Keratinocyte (primary cell): ENCODE measurements at regions not wholly inside any gene's neighbourhood (a gene's known extent, or its start where the extent isn't known, plus 50 kb on each side); places are given as distances from the start of the nearest gene placed in this dataset.

ENCODE experiments used
- DNase-seq: peaks from one replicate; pipeline ENCODE4 v3.0.0-alpha.2; 2011; ENCODE audit warnings: low read depth, missing footprints, low spot score
- FAIRE-seq: peaks from 2 replicates; lab custom pipeline; 2011; peaks lifted over from hg19 to GRCh38; lab: Jason Lieb, UNC
- H2AFZ ChIP-seq: 2 replicates; pipeline ENCODE4 v1.6.0; 2012; ENCODE audit warnings: low read length, control low read depth, inconsistent platforms; ENCODE audit not compliant: control insufficient read depth
- H3K27ac ChIP-seq: 2 replicates; pipeline ENCODE4 v1.5.1; 2011; ENCODE audit warnings: low read length; ENCODE audit not compliant: control insufficient read depth, insufficient read depth
- H3K27me3 ChIP-seq: 3 replicates; pipeline ENCODE4 v1.6.0; 2011; ENCODE audit warnings: low read length; ENCODE audit not compliant: control insufficient read depth, insufficient read depth; ENCODE audit errors: extremely low read depth
- H3K36me3 ChIP-seq, 2 experiments: 2 replicates in 1 of 2; 3 replicates in 1 of 2; pipeline ENCODE4 v1.5.1; 2011; ENCODE audit warnings: low read length in 2 of 2, mild to moderate bottlenecking in 1 of 2; ENCODE audit not compliant: control insufficient read depth in 2 of 2, insufficient read depth in 2 of 2; ENCODE audit errors: extremely low read depth in 1 of 2
- H3K4me1 ChIP-seq: 3 replicates; pipeline ENCODE4 v1.5.1; 2011; ENCODE audit warnings: low read length; ENCODE audit not compliant: control insufficient read depth, insufficient read depth; ENCODE audit errors: extremely low read depth
- H3K4me2 ChIP-seq: 3 replicates; pipeline ENCODE4 v1.6.0; 2011; ENCODE audit warnings: low read depth, low read length; ENCODE audit not compliant: control insufficient read depth, insufficient read depth; ENCODE audit errors: extremely low read depth
- H3K4me3 ChIP-seq, 3 experiments: fragments of 200-600 bp in 1 of 3; sonication (generic) in 1 of 3; 2 replicates in 2 of 3; 3 replicates in 1 of 3; pipeline ENCODE4 v1.5.1; 2011 to 2016; ENCODE audit warnings: low read length in 3 of 3, mild to moderate bottlenecking in 3 of 3, control low read depth in 2 of 3, inconsistent platforms in 1 of 3, low read depth in 1 of 3, mixed read lengths in 1 of 3, mixed run types in 1 of 3, moderate library complexity in 1 of 3; ENCODE audit not compliant: control insufficient read depth in 2 of 3, insufficient read depth in 2 of 3; ENCODE audit errors: extremely low read depth in 1 of 3
- H3K79me2 ChIP-seq: 2 replicates; pipeline ENCODE4 v1.6.0; 2012; ENCODE audit warnings: low read length; ENCODE audit not compliant: control insufficient read depth, insufficient read depth
- H3K9ac ChIP-seq: 3 replicates; pipeline ENCODE4 v1.6.0; 2011; ENCODE audit warnings: low read length; ENCODE audit not compliant: control insufficient read depth, insufficient read depth; ENCODE audit errors: extremely low read depth
- H3K9me1 ChIP-seq: 3 replicates; pipeline ENCODE4 v1.6.0; 2011; ENCODE audit warnings: low read length; ENCODE audit not compliant: control insufficient read depth, insufficient read depth; ENCODE audit errors: extremely low read depth
- H3K9me3 ChIP-seq: 2 replicates; pipeline ENCODE4 v1.5.1; 2012; ENCODE audit warnings: low read depth, low read length; ENCODE audit not compliant: control insufficient read depth
- H4K20me1 ChIP-seq: 3 replicates; pipeline ENCODE4 v1.6.0; 2011; ENCODE audit warnings: low read length; ENCODE audit not compliant: control insufficient read depth, insufficient read depth; ENCODE audit errors: extremely low read depth
- CTCF ChIP-seq, 3 experiments: IDR thresholded peaks in 1 of 3; conservative IDR thresholded peaks in 1 of 3; optimal IDR thresholded peaks in 1 of 3; 2 replicates in 2 of 3; 3 replicates in 1 of 3; pipeline versions ENCODE3 to v1.5.1; 2011; ENCODE audit warnings: low read length in 3 of 3, mild to moderate bottlenecking in 3 of 3, moderate library complexity in 2 of 3, control low read depth in 1 of 3, inconsistent platforms in 1 of 3; ENCODE audit not compliant: insufficient read depth in 2 of 3; ENCODE audit errors: extremely low read depth in 1 of 3
- EZH2 ChIP-seq: IDR thresholded peaks from one replicate; pipeline ENCODE4 v1.6.1; 2012; ENCODE audit warnings: inconsistent platforms, mild to moderate bottlenecking, low read length, moderate library complexity
- dilution Hi-C: fragments of 300-500 bp; cut with MboI; formaldehyde crosslinking; loops from one replicate; pipeline ENCODE4 v1.7.0; 2020; ENCODE audit warnings: low sequenced_read_pairs; ENCODE audit not compliant: extremely low pct_ligation_motif_present

GRCh38 chr2:88925770-88926462 is 234.4 kb downstream of the RPIA start:
- no peaks in the 10 kb centered on the region for H3K9me3 ChIP-seq
- TF ChIP-seq EZH2 (no peak), CTCF (optimal IDR thresholded peaks at IDR 0.05 in 1 of 3, IDR thresholded peaks at IDR 0.05 in 1 of 3, conservative IDR thresholded peaks at IDR 0.05 in 1 of 3; ENCODE audit: extremely low read depth in 1 of 3, insufficient read depth in 2 of 3, low read length in 3 of 3) (no peak)
- dilution Hi-C loops: no loop called here

GRCh38 chr2:88927128-88927527 is 235.7 kb downstream of the RPIA start:
- no peaks in the 10 kb centered on the region for H3K36me3 ChIP-seq
- H3K27me3 ChIP-seq: no peaks in the 10 kb centered on the region
- H3K9me3 ChIP-seq: no peaks in the 10 kb centered on the region
- H3K79me2 ChIP-seq: no peaks in the 10 kb centered on the region
- no peak for FAIRE-seq
- no peak overlapping the region for H3K27ac ChIP-seq
- no peak overlapping the region for H3K4me3 ChIP-seq
- H3K4me1 ChIP-seq: no peaks in the 10 kb centered on the region
- TF ChIP-seq EZH2: no peak
- no peak for TF ChIP-seq CTCF (optimal IDR thresholded peaks at IDR 0.05 in 1 of 3, IDR thresholded peaks at IDR 0.05 in 1 of 3, conservative IDR thresholded peaks at IDR 0.05 in 1 of 3; ENCODE audit: extremely low read depth in 1 of 3, insufficient read depth in 2 of 3, low read length in 3 of 3)
- H4K20me1 ChIP-seq: no peaks in the 10 kb centered on the region
- no peaks in the 10 kb centered on the region for H3K9me1 ChIP-seq
- no peak for DNase-seq
- H3K9ac ChIP-seq: no peak overlapping the region
- no peak overlapping the region for H2AFZ ChIP-seq
- H3K4me2 ChIP-seq: no peak overlapping the region
- dilution Hi-C loops: no loop called here

More at GRCh38 chr2:88925770-88926462, 234.4 kb downstream of the RPIA start:
- Histone ChIP-seq H2AFZ (no peak overlapping the region), H3K79me2 (no peaks in the 10 kb centered on the region), H3K9me1 (no peaks in the 10 kb centered on the region), H3K27me3 (no peaks in the 10 kb centered on the region), H3K9ac (no peak overlapping the region), H3K4me3 (no peak overlapping the region), H3K4me1 (no peaks in the 10 kb centered on the region), H3K27ac (no peak overlapping the region), H4K20me1 (no peaks in the 10 kb centered on the region), H3K36me3 (no peaks in the 10 kb centered on the region), H3K4me2 (no peak overlapping the region)
- FAIRE-seq (no peak), DNase-seq (no peak)
